A673 (cell line): ENCODE measurements at regions not wholly inside any gene's neighbourhood (a gene's known extent, or its start where the extent isn't known, plus 50 kb on each side); places are given as distances from the start of the nearest gene placed in this dataset.

Source experiments
- BruUV-seq: library from RNA; stranded (reverse); fragments of 400-500 nt; replicated peaks from 2 replicates; lab custom pipeline; 2021; lab: Mats Ljungman, UMichigan
- CTCF ChIA-PET: fragments of 300-600 bp; sonication (Branson Sonifier 250); formaldehyde crosslinking; loops from one replicate; lab custom pipeline; 2022; ENCODE audit warnings: antibody characterized with exemption; lab: Charles Lee
- POLR2A ChIA-PET: fragments of 300-600 bp; sonication (Branson Sonifier 250); formaldehyde crosslinking; loops from one replicate; lab custom pipeline; 2022; ENCODE audit warnings: antibody characterized with exemption; ENCODE audit not compliant: low non-redundant PET; lab: Charles Lee
- DNase-seq: peaks from one replicate; pipeline ENCODE4 v3.0.0-alpha.2; 2015; ENCODE audit warnings: low spot score
- H3K27ac ChIP-seq: fragments of 200-600 bp; sonication (generic); 2 replicates; pipeline ENCODE4 v1.5.1; 2016; ENCODE audit warnings: mixed run types, low read depth, mild to moderate bottlenecking, mixed read lengths, antibody characterized with exemption, low read length; ENCODE audit not compliant: poor library complexity, severe bottlenecking
- H3K27me3 ChIP-seq: fragments of 200-600 bp; sonication (generic); replicated peaks from 2 replicates; pipeline ENCODE4 v1.6.1; 2017; ENCODE audit warnings: mixed run types, low read depth, mild to moderate bottlenecking, mixed read lengths, antibody characterized with exemption, low read length; ENCODE audit not compliant: insufficient read depth, poor library complexity
- H3K36me3 ChIP-seq: fragments of 200-600 bp; sonication (generic); 2 replicates; pipeline ENCODE4 v1.6.1; 2016; ENCODE audit warnings: mixed run types, mild to moderate bottlenecking, mixed read lengths, antibody characterized with exemption, low read length; ENCODE audit not compliant: insufficient read depth, poor library complexity, severe bottlenecking
- H3K4me1 ChIP-seq: fragments of 200-600 bp; sonication (generic); 2 replicates; pipeline ENCODE4 v1.6.1; 2017; ENCODE audit warnings: mixed run types, mild to moderate bottlenecking, mixed read lengths, antibody characterized with exemption, low read length; ENCODE audit not compliant: insufficient read depth, poor library complexity, severe bottlenecking
- H3K4me3 ChIP-seq: fragments of 200-600 bp; sonication (generic); 2 replicates; pipeline ENCODE4 v1.5.1; 2016; ENCODE audit warnings: low read depth, mixed run types, mild to moderate bottlenecking, mixed read lengths, low read length; ENCODE audit not compliant: poor library complexity, severe bottlenecking
- H3K9me3 ChIP-seq: fragments of 200-600 bp; sonication (generic); 2 replicates; pipeline ENCODE4 v1.6.1; 2016; ENCODE audit warnings: mixed run types, low read depth, mild to moderate bottlenecking, mixed read lengths, antibody characterized with exemption, low read length; ENCODE audit not compliant: poor library complexity, severe bottlenecking
- CTCF ChIP-seq: fragments of 300-800, 200-600 bp; sonication (generic); conservative IDR thresholded peaks from 2 replicates; pipeline ENCODE4 v1.5.1; 2017; ENCODE audit warnings: low read depth, mild to moderate bottlenecking, antibody characterized with exemption, low read length, moderate library complexity, mixed read lengths
- EZH2 ChIP-seq: fragments of 200-600 bp; sonication (generic); IDR thresholded peaks from 2 replicates; pipeline ENCODE4 v1.6.1; 2017; ENCODE audit warnings: borderline replicate concordance, low read depth, mild to moderate bottlenecking, mixed read lengths, antibody characterized with exemption, low read length; ENCODE audit not compliant: poor library complexity, severe bottlenecking
- intact Hi-C: fragments of 100-400 bp; cut with micrococcal nuclease; formaldehyde crosslinking; loops from one replicate; pipeline ENCODE4 v1.10.0; 2022; ENCODE audit not compliant: unreplicated experiment

DNA sequence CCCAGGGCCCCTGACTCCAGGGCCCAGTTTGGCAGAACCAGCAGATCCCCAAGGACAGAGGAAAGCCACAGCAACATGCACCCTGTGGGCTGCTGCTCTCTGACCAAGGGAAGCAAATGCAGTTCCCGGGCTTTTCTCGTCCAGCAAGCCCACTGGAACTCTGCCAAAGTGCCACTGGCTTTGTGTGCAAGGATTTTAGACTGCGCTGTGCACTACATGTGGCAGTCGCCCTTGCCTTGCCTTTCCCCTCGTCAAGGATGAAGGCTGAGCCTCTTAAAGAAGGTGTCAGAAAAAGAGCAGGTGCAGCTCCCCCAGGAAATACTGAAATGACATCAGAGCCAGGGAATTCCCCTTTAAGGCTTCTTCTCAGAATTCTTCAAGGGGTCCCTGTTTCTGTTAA, 199.2 kb downstream of the TFCP2L1 start:
- DNase-seq, result no peak
- intact Hi-C loops, result no loop called here
- H3K27me3 ChIP-seq, result no peaks in the 10 kb centered on the region
- no peaks in the 10 kb centered on the region for H3K36me3 ChIP-seq
- H3K9me3 ChIP-seq, result no peaks in the 10 kb centered on the region
- H3K4me3 ChIP-seq, result no peak overlapping the region
- CTCF ChIA-PET, result interaction anchor here (0.6 to 0.8 kb wide), 2 partner anchors 9 to 270 kb away, joined by 3 to 4 read pairs; no protein-coding TSS in a partner anchor
- H3K27ac ChIP-seq, result no peak overlapping the region
- TF ChIP-seq EZH2 (no peak), CTCF (no peak)
- H3K4me1 ChIP-seq, result peaks cover 7% of the 10 kb centered on the region
- POLR2A ChIA-PET, result no interaction called here
- no TSS peak for BruUV-seq

DNA sequence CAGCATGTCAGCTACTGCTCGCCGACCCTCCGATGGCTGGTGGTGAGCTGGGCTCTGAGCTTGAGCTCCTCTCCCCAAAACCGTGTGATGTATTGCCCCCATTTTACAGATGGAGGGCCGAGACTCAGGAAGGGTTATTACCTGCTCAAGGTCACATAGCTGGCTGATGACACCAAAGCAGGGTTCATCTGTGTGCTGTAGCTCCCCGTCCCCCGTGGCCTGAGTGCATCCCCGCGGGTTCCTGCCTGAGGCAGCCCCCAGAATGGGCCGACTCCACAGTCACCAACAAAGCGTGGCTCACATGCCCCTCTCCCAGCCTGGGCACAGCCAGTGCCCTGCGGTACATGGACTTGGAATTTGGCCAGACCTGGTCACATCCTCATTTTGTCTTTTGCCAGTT, 198.6 kb downstream of the TFCP2L1 start:
- no peak overlapping the region for H3K27ac ChIP-seq
- no peaks in the 10 kb centered on the region for H3K36me3 ChIP-seq
- no TSS peak for BruUV-seq
- CTCF ChIA-PET, result no interaction called here
- POLR2A ChIA-PET, result no interaction called here
- intact Hi-C loops, result no loop called here
- DNase-seq, result no peak
- H3K27me3 ChIP-seq, result no peaks in the 10 kb centered on the region
- TF ChIP-seq CTCF (no peak), EZH2 (no peak)
- H3K9me3 ChIP-seq, result no peaks in the 10 kb centered on the region
- H3K4me1 ChIP-seq, result peaks cover 7% of the 10 kb centered on the region
- no peak overlapping the region for H3K4me3 ChIP-seq

DNA sequence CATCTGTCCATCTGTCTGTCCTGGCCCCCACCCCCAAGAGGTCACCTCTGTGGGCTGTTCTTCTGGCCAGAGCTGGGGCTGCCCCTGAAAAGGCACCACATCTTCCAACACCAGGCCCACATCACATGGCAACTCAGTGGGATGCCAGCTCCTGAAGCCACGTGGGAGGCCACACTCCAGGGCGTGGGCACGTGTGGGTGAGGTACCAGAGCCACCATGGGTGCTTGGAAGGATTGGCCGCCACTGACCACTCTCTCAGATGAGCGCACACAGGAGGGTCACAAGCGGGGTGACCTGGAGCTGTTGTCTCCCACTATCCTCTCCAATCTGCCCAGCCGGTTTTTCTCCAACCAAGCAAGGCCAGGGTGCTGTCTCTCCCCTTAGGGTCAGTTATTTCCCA, 197.9 kb downstream of the TFCP2L1 start:
- Histone ChIP-seq H3K9me3 (no peaks in the 10 kb centered on the region), H3K4me1 (peaks cover 7% of the 10 kb centered on the region), H3K27me3 (no peaks in the 10 kb centered on the region), H3K4me3 (no peak overlapping the region), H3K27ac (no peak overlapping the region), H3K36me3 (no peaks in the 10 kb centered on the region)
- BruUV-seq, result no TSS peak
- TF ChIP-seq EZH2, result no peak
- TF ChIP-seq CTCF, result no peak
- ChIA-PET POLR2A (no interaction called here), CTCF (no interaction called here)
- no peak for DNase-seq
- intact Hi-C loops, result no loop called here
